ENCODE measurements at regions not wholly inside any gene's neighbourhood (a gene's known extent, or its start where the extent isn't known, plus 50 kb on each side); places are given as distances from the start of the nearest gene placed in this dataset.

DNA sequence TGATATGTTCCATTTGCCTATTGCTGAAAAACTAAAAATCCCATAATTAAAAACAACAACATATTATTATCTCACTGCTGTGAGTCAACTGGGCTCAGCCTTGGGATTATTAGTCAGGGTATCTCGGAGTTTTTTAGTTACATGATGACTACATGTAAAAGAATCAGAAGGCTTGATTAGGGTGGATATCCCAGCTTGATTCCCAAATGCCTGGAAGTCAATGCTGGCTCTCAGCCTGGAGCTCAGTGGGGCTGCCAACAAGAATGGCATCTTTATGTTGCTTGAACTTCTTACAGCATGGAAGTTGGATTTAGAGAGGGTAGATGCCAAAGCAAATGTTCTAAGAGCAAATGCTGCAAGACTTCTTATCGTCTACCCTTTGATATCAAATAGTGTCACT, 278.5 kb downstream of the PLOD2 start:
- H3K4me3 ChIP-seq (ENCODE audit: insufficient read depth, low read length): no peak overlapping the region
- no peaks in the 10 kb centered on the region for H3K4me1 ChIP-seq (ENCODE audit: insufficient read depth, low read length)
- H3K79me2 ChIP-seq (ENCODE audit: insufficient read depth, low read length): no peaks in the 10 kb centered on the region
- no peaks in the 10 kb centered on the region for H3K9me3 ChIP-seq (ENCODE audit: low read depth, low read length)
- no peaks in the 10 kb centered on the region for H3K27me3 ChIP-seq (ENCODE audit: insufficient read depth, low read length)
- no peak overlapping the region for H3K27ac ChIP-seq (ENCODE audit: low read depth, low read length)
- H2AFZ ChIP-seq (ENCODE audit: low read length): no peak overlapping the region
- TF ChIP-seq, protein P1, sequence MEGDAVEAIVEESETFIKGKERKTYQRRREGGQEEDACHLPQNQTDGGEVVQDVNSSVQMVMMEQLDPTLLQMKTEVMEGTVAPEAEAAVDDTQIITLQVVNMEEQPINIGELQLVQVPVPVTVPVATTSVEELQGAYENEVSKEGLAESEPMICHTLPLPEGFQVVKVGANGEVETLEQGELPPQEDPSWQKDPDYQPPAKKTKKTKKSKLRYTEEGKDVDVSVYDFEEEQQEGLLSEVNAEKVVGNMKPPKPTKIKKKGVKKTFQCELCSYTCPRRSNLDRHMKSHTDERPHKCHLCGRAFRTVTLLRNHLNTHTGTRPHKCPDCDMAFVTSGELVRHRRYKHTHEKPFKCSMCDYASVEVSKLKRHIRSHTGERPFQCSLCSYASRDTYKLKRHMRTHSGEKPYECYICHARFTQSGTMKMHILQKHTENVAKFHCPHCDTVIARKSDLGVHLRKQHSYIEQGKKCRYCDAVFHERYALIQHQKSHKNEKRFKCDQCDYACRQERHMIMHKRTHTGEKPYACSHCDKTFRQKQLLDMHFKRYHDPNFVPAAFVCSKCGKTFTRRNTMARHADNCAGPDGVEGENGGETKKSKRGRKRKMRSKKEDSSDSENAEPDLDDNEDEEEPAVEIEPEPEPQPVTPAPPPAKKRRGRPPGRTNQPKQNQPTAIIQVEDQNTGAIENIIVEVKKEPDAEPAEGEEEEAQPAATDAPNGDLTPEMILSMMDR (IDR thresholded peaks at IDR 0.05; ENCODE audit: extremely low read depth, low read depth, low read length): no peak
- H3K36me3 ChIP-seq (ENCODE audit: insufficient read depth, low read length): no peaks in the 10 kb centered on the region
- DNase-seq (ENCODE audit: insufficient read length, low spot score, missing footprints): peak; percentile 68
- H3K4me2 ChIP-seq (ENCODE audit: insufficient read depth, low read length): no peak overlapping the region
- H4K20me1 ChIP-seq (ENCODE audit: insufficient read depth, low read length): no peaks in the 10 kb centered on the region

DNA sequence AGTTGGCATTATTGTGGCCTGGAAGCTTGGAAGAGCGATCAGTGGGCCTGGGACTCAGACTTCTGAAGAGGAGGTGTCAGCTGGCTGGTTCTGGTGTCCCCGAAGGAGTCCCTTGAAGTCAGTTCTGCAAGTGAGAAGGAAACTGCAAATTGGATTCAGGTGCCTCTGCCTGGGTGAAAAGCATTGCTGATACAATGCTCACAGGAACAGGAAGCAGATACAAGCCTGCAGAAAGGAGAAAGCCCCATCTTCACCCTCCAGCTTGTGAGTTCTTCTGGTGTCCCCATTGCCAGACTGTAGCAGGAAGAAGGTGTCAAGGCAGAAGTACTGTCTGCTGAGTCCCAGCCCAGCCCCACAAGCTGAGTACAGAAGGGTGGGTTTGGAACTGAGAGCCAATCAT, 271.3 kb downstream of the PLOD2 start:
- H3K27me3 ChIP-seq (ENCODE audit: insufficient read depth, low read length): no peaks in the 10 kb centered on the region
- no peak overlapping the region for H3K4me3 ChIP-seq (ENCODE audit: insufficient read depth, low read length)
- no peak for DNase-seq (ENCODE audit: insufficient read length, low spot score, missing footprints)
- no peaks in the 10 kb centered on the region for H3K36me3 ChIP-seq (ENCODE audit: insufficient read depth, low read length)
- no peaks in the 10 kb centered on the region for H3K79me2 ChIP-seq (ENCODE audit: insufficient read depth, low read length)
- no peak overlapping the region for H3K4me2 ChIP-seq (ENCODE audit: insufficient read depth, low read length)
- no peaks in the 10 kb centered on the region for H4K20me1 ChIP-seq (ENCODE audit: insufficient read depth, low read length)
- TF ChIP-seq, protein P1 (IDR thresholded peaks at IDR 0.05; ENCODE audit: extremely low read depth, low read depth, low read length): no peak
- no peaks in the 10 kb centered on the region for H3K9me3 ChIP-seq (ENCODE audit: low read depth, low read length)
- H3K4me1 ChIP-seq (ENCODE audit: insufficient read depth, low read length): no peaks in the 10 kb centered on the region
- H2AFZ ChIP-seq (ENCODE audit: low read length): no peak overlapping the region
- H3K27ac ChIP-seq (ENCODE audit: low read depth, low read length): no peak overlapping the region

DNA sequence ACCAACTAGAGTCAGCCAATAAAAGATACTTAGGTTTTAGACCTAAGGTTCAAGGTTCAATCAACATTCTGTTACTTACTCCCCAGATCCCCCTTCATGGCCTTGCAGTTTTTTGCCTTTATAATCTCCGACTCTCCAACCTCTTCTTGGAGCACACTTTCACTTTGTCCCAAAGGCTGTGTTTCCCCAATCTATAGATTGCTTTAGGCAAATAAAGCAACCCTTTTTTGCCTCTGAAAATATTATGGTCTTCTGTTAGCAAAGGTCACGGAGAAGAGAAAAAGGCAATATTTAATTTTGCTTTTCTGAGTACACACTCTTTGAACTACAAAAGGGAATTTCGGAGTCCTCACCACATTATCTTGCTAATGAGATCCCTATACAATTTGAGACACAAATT, 268.1 kb downstream of the PLOD2 start:
- TF ChIP-seq, protein P1 (IDR thresholded peaks at IDR 0.05; ENCODE audit: extremely low read depth, low read depth, low read length): no peak
- Histone ChIP-seq H3K4me3 (ENCODE audit: insufficient read depth, low read length) (no peak overlapping the region), H3K9me3 (ENCODE audit: low read depth, low read length) (no peaks in the 10 kb centered on the region), H3K79me2 (ENCODE audit: insufficient read depth, low read length) (no peaks in the 10 kb centered on the region), H3K27me3 (ENCODE audit: insufficient read depth, low read length) (no peaks in the 10 kb centered on the region), H3K27ac (ENCODE audit: low read depth, low read length) (no peak overlapping the region), H4K20me1 (ENCODE audit: insufficient read depth, low read length) (no peaks in the 10 kb centered on the region), H3K4me2 (ENCODE audit: insufficient read depth, low read length) (no peak overlapping the region), H3K36me3 (ENCODE audit: insufficient read depth, low read length) (no peaks in the 10 kb centered on the region), H2AFZ (ENCODE audit: low read length) (no peak overlapping the region), H3K4me1 (ENCODE audit: insufficient read depth, low read length) (no peaks in the 10 kb centered on the region)
- no peak for DNase-seq (ENCODE audit: insufficient read length, low spot score, missing footprints)

DNA sequence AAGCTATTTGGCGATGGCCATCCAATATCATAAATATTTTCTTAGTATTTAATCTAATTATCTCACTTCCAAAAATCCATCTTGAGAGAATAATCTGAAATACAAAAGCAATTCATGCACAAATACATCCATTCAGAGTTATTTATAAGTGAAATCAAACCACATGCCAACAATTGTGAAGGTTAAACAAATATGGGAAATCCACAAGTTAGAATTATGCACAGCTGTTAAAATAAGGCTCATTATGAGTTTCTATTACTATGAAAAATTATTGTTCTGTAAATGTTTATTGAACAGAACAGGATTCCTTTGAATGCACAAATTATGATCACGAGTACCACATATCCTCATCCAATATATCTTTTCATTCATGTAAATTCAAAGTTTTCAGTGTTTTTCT, 267.7 kb downstream of the PLOD2 start:
- no peaks in the 10 kb centered on the region for H3K27me3 ChIP-seq (ENCODE audit: insufficient read depth, low read length)
- H3K79me2 ChIP-seq (ENCODE audit: insufficient read depth, low read length): no peaks in the 10 kb centered on the region
- no peak for DNase-seq (ENCODE audit: insufficient read length, low spot score, missing footprints)
- no peak overlapping the region for H3K4me2 ChIP-seq (ENCODE audit: insufficient read depth, low read length)
- no peak overlapping the region for H3K4me3 ChIP-seq (ENCODE audit: insufficient read depth, low read length)
- no peak overlapping the region for H2AFZ ChIP-seq (ENCODE audit: low read length)
- H3K36me3 ChIP-seq (ENCODE audit: insufficient read depth, low read length): no peaks in the 10 kb centered on the region
- H3K4me1 ChIP-seq (ENCODE audit: insufficient read depth, low read length): peaks cover 4% of the 10 kb centered on the region
- H3K9me3 ChIP-seq (ENCODE audit: low read depth, low read length): no peaks in the 10 kb centered on the region
- TF ChIP-seq, protein P1 (IDR thresholded peaks at IDR 0.05; ENCODE audit: extremely low read depth, low read depth, low read length): no peak
- H4K20me1 ChIP-seq (ENCODE audit: insufficient read depth, low read length): no peaks in the 10 kb centered on the region
- no peak overlapping the region for H3K27ac ChIP-seq (ENCODE audit: low read depth, low read length)

Data from osteoblast (primary cell).